ENCODE measurements at regions not wholly inside any gene's neighbourhood (a gene's known extent, or its start where the extent isn't known, plus 50 kb on each side); places are given as distances from the start of the nearest gene placed in this dataset.

- DNase-seq (ENCODE audit: low spot score), result peak; percentile 25
Measured at GRCh38 chr11:97140885-97141494, 751.2 kb downstream of the JRKL start.

DNA sequence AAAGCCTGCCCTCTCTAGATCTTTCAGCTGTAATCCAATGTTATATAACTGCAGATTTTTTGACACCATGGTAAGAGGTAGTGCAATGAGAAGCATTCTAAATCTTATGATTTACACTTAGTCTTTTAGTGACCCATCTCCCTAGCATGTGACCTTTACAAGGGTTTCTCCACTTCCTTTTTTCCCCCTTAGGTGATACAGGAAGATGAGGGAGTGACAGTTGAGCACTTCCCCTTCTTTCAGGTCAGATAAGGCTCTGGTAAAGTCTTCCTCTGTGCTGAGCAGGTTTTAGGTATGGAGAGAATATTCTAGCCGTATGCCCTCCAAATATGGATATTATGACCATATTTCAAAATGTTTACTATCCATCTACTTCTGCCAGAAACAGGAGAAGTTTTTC, 753.6 kb downstream of the JRKL start:
- no peak for DNase-seq (ENCODE audit: low spot score)

DNA sequence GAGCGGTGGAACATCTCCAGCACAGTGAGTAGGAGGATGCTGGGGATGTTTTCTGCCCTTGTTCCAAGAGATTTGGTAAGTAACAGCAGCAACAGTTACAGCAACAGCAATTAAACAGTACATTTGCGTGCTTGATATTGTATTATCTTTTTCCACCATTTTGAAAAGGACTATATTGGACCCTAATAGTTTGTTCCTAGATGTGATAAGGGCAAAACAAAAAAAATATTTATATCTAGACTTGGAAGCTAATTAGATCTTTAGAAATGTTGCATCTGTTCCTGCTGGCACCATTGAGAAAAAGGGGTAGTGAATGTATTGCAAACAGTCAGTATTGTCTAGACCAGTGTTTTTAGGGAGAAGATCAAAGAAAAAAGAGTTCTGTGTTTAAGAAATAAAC, 759.9 kb downstream of the JRKL start:
- no peak for DNase-seq (ENCODE audit: low spot score)

- no peak for DNase-seq (ENCODE audit: low spot score)
Measured at GRCh38 chr11:97157221-97157740, 767.5 kb downstream of the JRKL start.

DNA sequence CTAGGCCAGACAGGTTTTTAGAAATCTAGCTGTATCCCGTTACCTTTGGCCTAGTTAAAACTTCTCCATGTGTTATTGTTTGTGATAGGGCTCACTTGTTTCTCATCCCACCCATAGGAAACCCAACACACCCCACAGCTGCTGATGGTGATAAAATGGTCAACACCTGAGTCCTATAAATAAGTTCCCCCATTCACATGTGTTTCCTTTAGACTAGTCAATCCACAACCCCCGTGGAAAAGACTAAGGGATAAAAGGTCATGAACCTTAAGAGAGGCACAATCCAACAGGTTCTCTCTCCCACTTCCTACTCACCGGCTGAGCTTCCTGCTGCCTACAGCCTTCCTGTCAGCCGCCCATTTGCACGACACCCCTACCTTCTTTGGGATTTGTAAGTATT, 768.4 kb downstream of the JRKL start:
- no peak for DNase-seq (ENCODE audit: low spot score)

DNA sequence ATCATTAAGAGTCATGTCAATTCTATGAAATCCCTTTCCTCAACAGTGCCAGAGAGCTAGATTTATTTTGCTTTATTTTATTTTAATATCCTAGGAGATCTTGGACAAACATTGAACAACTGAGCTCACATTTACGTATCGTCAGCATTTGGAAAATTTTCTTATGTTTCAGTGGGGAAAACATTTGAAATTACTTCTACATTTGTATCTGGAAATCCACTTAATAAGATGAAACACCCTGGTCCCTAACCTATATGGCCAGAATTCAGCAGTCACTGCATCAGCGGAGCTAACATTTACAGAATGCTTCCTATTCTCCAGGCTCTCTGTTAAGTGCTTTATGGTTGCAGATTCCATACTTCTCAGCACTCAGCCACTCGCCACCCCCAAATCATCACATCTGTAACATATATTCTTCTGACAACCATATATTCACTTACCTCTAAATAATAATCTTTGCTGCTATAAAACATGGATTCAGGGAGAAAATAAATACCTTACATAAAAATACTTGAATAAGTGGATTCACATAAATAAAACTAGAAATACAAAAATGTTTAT, 773.9 kb downstream of the JRKL start:
- DNase-seq (ENCODE audit: low spot score), result no peak

DNA sequence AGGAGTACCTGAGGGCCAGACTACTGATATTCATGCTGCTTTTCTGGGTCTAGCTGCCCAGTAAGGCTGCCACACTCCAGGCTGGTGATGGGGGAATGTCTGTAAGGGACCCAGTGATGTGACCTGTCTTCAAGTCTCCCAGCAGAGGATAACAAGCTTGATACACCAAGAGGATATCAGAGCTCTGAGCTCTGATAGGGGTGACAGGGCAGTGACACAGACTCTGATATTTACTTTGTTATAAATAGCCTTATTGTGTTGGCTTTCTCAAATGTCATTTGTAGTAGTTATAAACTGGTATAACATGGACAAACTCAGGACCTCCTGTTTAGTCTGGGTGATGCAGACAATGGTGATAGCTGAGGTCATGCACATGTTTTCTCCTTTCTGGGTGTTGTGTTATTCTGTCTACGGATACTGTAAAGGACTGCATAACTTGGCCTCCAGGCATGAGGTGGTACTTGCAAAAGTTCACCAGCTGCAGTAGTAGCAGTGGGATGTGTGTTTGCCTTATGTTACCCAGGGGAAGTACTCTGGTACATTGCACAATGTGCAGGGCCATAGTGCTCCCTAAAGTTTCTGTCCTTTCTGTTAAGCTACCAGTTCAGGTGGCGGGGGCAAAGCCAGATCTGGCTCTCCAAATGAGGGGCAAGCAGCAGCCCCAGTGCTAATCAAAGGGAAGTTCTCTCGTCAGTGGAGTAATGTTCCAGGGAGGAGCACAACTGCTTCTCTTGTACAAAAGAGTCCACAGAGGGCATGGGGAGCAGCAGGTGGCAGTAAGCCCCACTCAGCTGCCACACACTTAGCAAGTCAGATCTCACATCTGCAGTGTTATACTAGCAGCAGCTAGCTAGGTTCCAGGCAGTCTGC, 812.2 kb downstream of the JRKL start:
- no peak for DNase-seq (ENCODE audit: low spot score)

DNA sequence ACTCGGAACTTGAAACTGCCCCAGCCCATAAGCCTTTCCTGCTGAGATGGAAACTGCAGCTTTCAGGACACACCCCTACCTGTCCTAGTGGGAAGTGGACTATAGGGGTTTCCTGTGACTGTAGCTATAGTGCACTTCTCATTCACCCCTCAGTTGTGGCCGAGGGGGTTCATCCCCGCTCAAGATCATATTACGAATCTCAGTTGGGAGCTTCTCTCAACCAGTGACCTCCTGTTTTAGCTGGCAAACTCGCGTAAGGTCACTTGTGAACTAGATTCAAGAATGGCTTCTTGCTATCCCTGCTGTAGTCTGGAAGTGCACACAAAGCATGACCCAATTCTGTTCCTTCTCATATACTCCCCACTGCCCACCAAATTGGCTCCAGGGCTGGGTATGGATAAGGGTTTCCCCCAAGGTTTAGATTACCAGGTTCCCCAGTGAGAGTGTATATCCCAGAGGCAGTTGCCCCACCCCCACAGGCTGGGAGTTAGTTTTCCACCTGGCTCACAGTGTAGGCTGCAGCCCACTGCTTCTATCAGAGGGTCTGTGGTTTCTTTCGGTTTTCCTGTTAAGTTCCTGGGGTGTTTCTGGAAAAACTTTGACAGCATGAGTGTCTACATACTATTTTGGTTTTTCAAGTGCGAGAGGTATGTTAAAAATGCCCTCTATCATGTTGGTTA, 812.9 kb downstream of the JRKL start:
- DNase-seq (ENCODE audit: low spot score), result no peak

GRCh38 chr11:97218011-97218410, 828.2 kb downstream of the JRKL start:
- no peak for DNase-seq (ENCODE audit: low spot score)

- peak; percentile 74 for DNase-seq (ENCODE audit: low spot score)
Measured at GRCh38 chr11:97223647-97224046, 833.8 kb downstream of the JRKL start.

GRCh38 chr11:97224396-97224795, 834.6 kb downstream of the JRKL start:
- peak; percentile 94 for DNase-seq (ENCODE audit: low spot score)

DNA sequence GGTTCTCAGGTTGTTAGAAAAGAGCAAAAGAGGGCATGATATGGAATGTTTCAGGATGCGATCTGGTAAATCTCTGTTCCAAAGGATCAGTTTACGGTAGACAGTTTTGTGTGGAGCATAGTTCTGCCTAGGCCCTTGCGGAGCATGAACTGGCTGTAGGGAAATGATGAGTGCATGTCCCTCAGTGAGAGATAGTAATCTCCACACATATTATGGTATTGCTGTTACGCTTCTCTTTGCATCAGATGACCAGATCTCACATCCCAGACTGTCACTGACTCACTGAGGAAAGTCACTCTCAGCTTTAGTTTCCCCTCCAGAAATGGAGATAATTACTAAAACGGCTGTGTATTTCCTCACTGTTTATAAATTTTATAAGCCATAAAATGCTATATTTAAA, 836.0 kb downstream of the JRKL start:
- DNase-seq (ENCODE audit: low spot score), result peak; percentile 76

DNA sequence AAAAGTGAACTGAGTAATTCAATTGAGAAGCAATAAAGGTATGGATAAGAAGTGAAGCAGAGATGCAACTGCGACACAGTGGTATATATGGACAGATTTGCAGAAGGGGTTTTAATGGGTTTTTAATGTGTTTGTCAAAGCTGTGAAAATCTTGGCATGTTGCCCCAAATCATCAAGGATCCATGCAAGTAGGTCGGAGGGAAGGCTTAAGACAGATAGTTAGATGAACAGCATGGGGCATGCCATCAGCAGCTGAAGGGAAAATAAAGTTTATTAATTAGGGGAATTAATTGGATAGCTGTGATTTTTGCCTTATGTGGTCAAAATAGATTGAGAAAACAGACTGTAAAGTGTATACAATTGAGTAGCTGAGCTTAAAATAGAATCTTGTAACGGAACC, 840.1 kb downstream of the JRKL start:
- DNase-seq (ENCODE audit: low spot score), result no peak

DNA sequence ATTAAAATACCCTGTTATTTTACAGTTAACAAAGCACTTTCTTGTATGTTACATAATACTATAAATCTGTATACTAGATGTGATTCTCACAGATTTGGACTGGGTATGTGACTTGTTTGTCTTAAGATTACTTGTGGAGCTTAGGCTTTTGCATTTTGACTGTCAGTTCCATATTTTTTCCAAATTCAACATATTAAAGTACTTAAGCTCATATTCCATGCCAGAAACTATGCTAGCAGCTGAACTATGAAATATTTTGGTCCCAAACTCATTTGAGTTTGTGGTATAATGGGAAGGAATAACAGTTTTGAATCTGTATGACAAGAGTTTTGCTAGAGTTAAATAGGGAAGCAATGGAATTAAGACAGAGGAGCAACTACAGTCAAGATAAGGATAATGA, 841.4 kb downstream of the JRKL start:
- DNase-seq (ENCODE audit: low spot score), result no peak

- no peak for DNase-seq (ENCODE audit: low spot score)
Measured at GRCh38 chr11:97234016-97234415, 844.2 kb downstream of the JRKL start.

DNA sequence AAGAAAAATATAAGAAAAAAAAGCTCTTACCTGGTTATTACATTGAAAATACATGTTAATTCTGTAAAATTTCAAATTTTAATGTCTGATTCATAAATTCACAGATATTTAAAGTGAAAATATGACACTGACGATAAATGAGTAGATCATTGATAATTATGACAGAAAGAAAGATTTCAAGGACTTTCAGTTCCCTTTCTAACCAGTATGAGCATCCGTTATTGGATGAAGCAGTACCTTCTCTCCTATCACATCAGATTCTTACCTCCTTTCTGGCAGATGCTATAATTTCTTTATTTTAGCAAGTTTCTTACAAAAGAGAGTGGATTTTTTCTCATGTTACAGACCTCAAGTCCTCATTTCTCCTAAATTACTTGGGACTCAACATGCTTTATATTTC, 847.3 kb downstream of the JRKL start:
- DNase-seq (ENCODE audit: low spot score), result no peak

GRCh38 chr11:97247601-97248000, 857.8 kb downstream of the JRKL start:
- no peak for DNase-seq (ENCODE audit: low spot score)

GRCh38 chr11:97254790-97255189, 865.0 kb downstream of the JRKL start:
- DNase-seq (ENCODE audit: low spot score), result no peak

DNA sequence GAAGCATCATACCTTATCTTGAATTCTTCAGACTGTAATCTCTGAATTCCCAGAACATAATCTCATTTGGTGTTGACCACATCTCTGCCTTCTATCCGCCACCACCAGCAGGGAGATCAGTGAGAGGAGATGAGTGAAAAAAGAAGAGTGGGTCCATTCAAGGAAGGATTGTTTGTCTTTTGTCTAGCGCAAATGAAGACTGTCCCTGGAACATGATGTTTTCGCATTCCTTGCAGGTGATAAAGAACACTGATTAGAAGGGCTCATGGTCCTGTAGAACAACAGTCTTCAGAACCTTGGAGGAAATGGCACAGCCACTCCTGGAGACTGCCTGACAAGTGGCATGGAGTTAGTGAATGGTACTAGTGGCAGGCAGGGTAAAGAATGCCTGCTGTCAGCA, 869.6 kb downstream of the JRKL start:
- peak; percentile 4 for DNase-seq (ENCODE audit: low spot score)

- DNase-seq (ENCODE audit: low spot score), result no peak
Measured at GRCh38 chr11:97259884-97260283, 870.1 kb downstream of the JRKL start.

DNA sequence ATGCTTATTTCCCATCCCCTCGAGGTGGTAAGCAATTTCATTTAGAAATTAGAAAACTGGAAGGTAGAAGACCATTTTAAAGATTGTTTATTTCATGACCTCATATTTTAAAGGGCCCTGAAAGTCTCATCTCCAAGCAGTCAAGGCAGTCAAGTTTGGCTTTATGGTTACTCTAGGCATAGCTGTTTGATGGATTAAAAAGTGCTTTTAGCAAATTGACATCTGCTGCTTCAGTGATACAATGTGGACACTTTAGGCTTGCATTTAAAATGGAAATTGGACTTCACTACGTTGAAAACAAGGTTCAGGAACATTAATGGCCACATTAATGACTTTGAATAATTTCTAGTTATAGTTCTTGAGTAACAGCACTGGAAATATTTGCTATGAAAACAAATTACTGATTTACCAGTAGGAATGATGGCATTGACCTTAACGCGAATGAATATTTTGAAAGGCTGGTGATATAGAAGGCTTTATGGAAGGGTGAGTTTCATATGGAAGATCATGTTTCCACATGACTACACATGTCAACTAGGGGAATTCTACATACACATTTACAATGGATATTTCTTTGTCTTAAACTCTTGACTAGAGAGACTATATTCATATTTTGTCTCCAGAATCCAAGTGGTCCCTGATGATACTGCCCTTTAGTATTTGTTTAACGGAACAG, 873.5 kb downstream of the JRKL start:
- DNase-seq (ENCODE audit: low spot score), result no peak

GRCh38 chr11:97269527-97269926, 879.7 kb downstream of the JRKL start:
- no peak for DNase-seq (ENCODE audit: low spot score)

Data from SK-N-DZ (cell line).